ENCODE measurements at regions not wholly inside any gene's neighbourhood (a gene's known extent, or its start where the extent isn't known, plus 50 kb on each side); places are given as distances from the start of the nearest gene placed in this dataset.

DNA sequence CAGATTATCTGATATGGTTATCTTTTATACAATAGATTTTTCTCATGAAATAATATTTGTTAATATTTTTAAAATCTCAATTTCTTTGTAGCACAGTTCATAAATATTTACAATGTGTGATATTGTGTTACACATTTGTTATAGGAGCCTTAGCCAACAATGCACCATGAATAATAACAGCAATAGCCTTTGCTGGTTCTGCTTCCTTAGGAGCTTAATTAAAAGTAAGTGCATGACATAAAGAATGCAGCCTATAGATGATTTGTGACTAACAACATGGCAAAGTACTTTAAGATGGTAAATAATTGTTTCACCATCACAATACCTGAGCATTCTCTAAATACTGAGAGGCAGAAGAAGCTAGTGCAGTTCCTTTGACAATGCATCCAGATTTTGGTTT lies 156.3 kb upstream of the RASSF8 start:
- no peak for TF ChIP-seq POLR2A (IDR thresholded peaks at IDR 0.05)
- TF ChIP-seq, protein P1, sequence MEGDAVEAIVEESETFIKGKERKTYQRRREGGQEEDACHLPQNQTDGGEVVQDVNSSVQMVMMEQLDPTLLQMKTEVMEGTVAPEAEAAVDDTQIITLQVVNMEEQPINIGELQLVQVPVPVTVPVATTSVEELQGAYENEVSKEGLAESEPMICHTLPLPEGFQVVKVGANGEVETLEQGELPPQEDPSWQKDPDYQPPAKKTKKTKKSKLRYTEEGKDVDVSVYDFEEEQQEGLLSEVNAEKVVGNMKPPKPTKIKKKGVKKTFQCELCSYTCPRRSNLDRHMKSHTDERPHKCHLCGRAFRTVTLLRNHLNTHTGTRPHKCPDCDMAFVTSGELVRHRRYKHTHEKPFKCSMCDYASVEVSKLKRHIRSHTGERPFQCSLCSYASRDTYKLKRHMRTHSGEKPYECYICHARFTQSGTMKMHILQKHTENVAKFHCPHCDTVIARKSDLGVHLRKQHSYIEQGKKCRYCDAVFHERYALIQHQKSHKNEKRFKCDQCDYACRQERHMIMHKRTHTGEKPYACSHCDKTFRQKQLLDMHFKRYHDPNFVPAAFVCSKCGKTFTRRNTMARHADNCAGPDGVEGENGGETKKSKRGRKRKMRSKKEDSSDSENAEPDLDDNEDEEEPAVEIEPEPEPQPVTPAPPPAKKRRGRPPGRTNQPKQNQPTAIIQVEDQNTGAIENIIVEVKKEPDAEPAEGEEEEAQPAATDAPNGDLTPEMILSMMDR (IDR thresholded peaks at IDR 0.05): no peak

All from heart left ventricle (tissue), 13 donors.